DND-41 (cell line): ENCODE measurements at regions not wholly inside any gene's neighbourhood (a gene's known extent, or its start where the extent isn't known, plus 50 kb on each side); places are given as distances from the start of the nearest gene placed in this dataset.

Experiments
- EZH2 ChIP-seq: IDR thresholded peaks from 3 replicates; pipeline ENCODE4 v1.6.1; 2012; ENCODE audit warnings: borderline replicate concordance, low read depth, mild to moderate bottlenecking, moderate library complexity, low read length, inconsistent platforms; ENCODE audit not compliant: severe bottlenecking
- TF ChIP-seq, protein P1 (sequence below): IDR thresholded peaks from 2 replicates; pipeline ENCODE4 v1.5.1; 2012; ENCODE audit warnings: borderline replicate concordance, low read length, moderate library complexity, mild to moderate bottlenecking; ENCODE audit not compliant: poor library complexity, severe bottlenecking; ENCODE audit errors: extremely low read depth

DNA sequence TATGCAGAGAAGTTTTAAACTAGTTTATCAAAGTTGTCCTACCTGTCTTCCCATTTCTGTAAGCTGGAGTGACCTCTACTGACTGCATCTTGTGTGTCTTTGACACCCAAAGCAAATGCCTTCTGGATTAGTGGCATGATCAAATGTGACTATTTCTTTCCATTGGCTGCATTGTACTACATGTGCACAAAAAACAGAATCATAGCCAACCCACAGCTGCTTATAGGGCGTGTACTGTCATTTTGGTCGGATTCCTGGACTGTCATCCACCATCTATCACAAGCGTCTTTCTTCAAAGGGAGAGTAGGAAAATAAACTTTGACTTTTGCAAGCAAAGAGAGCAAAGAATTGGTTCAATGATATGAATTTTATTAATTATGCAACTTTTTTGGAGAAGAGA lies 310.6 kb downstream of the MAP2K6 start:
- TF ChIP-seq, protein P1, sequence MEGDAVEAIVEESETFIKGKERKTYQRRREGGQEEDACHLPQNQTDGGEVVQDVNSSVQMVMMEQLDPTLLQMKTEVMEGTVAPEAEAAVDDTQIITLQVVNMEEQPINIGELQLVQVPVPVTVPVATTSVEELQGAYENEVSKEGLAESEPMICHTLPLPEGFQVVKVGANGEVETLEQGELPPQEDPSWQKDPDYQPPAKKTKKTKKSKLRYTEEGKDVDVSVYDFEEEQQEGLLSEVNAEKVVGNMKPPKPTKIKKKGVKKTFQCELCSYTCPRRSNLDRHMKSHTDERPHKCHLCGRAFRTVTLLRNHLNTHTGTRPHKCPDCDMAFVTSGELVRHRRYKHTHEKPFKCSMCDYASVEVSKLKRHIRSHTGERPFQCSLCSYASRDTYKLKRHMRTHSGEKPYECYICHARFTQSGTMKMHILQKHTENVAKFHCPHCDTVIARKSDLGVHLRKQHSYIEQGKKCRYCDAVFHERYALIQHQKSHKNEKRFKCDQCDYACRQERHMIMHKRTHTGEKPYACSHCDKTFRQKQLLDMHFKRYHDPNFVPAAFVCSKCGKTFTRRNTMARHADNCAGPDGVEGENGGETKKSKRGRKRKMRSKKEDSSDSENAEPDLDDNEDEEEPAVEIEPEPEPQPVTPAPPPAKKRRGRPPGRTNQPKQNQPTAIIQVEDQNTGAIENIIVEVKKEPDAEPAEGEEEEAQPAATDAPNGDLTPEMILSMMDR = no peak
- TF ChIP-seq EZH2 = no peak
